HCT116 (cell line): ENCODE measurements at regions not wholly inside any gene's neighbourhood (a gene's known extent, or its start where the extent isn't known, plus 50 kb on each side); places are given as distances from the start of the nearest gene placed in this dataset.
"Not testable (repeated sequence)": the region's sequence is repeated elsewhere in the genome, so short reads cannot be mapped to it uniquely, and the experiment has no call there.

ENCODE experiments used
- ATAC-seq: fragments of 200-7000 bp; cut with Tn5 transposase; 2 replicates; pipeline ENCODE4 v1.9.1; 2020; ENCODE audit warnings: mild to moderate bottlenecking, moderate library complexity
- BruUV-seq: library from RNA; stranded (reverse); fragments of 400-500 nt; replicated peaks from 2 replicates; lab custom pipeline; 2021; lab: Mats Ljungman, UMichigan
- CTCF ChIA-PET: fragments of 300-600 bp; sonication (Branson Sonifier 250); formaldehyde crosslinking; loops from one replicate; lab custom pipeline; 2021; ENCODE audit warnings: antibody characterized with exemption; lab: Charles Lee
- POLR2A ChIA-PET: fragments of 300-600, 350-600 bp; sonication (Branson Sonifier 250); formaldehyde crosslinking; loops from one replicate; lab custom pipeline; 2021; ENCODE audit warnings: antibody characterized with exemption; lab: Charles Lee
- RAD21 ChIA-PET, 2 experiments: fragments of 300-600 bp; sonication (Branson Sonifier 250); formaldehyde crosslinking; loops; one replicate each; lab custom pipeline; 2023; ENCODE audit warnings: low total read pairs in 2 of 2; ENCODE audit not compliant: uncharacterized antibody in 2 of 2, unreplicated experiment in 2 of 2, low non-redundant PET in 1 of 2; lab: Charles Lee
- DNase-seq: peaks from one replicate; pipeline ENCODE4 v3.0.0-alpha.2; 2010; ENCODE audit warnings: low read depth, low spot score
- H2AFZ ChIP-seq: fragments of 200-600 bp; shearing (Covaris generic), sonication (generic); 2 replicates; pipeline ENCODE4 v1.6.1; 2017; ENCODE audit warnings: low read depth, mixed run types, mixed read lengths, antibody characterized with exemption, low read length; ENCODE audit not compliant: poor library complexity, severe bottlenecking
- H3K27ac ChIP-seq: 2 replicates; pipeline ENCODE4 v1.5.1; 2012; ENCODE audit warnings: low read depth, low read length
- H3K27me3 ChIP-seq: fragments of 200-600 bp; sonication (generic); 2 replicates; pipeline ENCODE4 v1.6.1; 2016; ENCODE audit warnings: mixed run types, low read length, mixed read lengths; ENCODE audit not compliant: insufficient read depth
- H3K36me3 ChIP-seq, 2 experiments: fragments of 200-500 bp in 1 of 2; fragments of 200-600 bp in 1 of 2; sonication (Bioruptor generic) in 1 of 2; sonication (generic) in 1 of 2; 2 replicates each; pipeline versions ENCODE4 v1.5.1 to v1.6.1; 2014 to 2016; ENCODE audit warnings: low read length in 2 of 2, inconsistent platforms in 1 of 2, mixed read lengths in 1 of 2, mixed run types in 1 of 2; ENCODE audit not compliant: insufficient read depth in 2 of 2, control insufficient read depth in 1 of 2
- H3K4me1 ChIP-seq, 2 experiments: fragments of 200-600 bp in 1 of 2; sonication (generic) in 1 of 2; 2 replicates each; pipeline versions ENCODE4 v1.5.1 to v1.6.1; 2012 to 2017; ENCODE audit warnings: low read length in 2 of 2, inconsistent platforms in 1 of 2, mild to moderate bottlenecking in 1 of 2, mixed read lengths in 1 of 2, mixed run types in 1 of 2, moderate library complexity in 1 of 2; ENCODE audit not compliant: insufficient read depth in 2 of 2, control insufficient read depth in 1 of 2
- H3K4me2 ChIP-seq: fragments of 200-600 bp; sonication (generic); 2 replicates; pipeline ENCODE4 v1.6.1; 2017; ENCODE audit warnings: mixed run types, low read length, mixed read lengths
- H3K4me3 ChIP-seq, 2 experiments: fragments of 200-600 bp in 1 of 2; sonication (generic) in 1 of 2; replicated peaks in 1 of 2; 2 replicates each; pipeline ENCODE4 v1.5.1; 2011 to 2016; ENCODE audit warnings: low read length in 2 of 2, control low read depth in 1 of 2, low read depth in 1 of 2, mild to moderate bottlenecking in 1 of 2, mixed read lengths in 1 of 2, mixed run types in 1 of 2
- H3K79me2 ChIP-seq: fragments of 200-600 bp; sonication (generic); 2 replicates; pipeline ENCODE4 v1.6.1; 2017; ENCODE audit warnings: mild to moderate bottlenecking, mixed run types, low read length, moderate library complexity, mixed read lengths; ENCODE audit not compliant: insufficient read depth
- H3K9ac ChIP-seq: fragments of 200-600 bp; sonication (generic); 2 replicates; pipeline ENCODE4 v1.6.1; 2016; ENCODE audit warnings: low read length, mixed read lengths
- H3K9me2 ChIP-seq: fragments of 200-600 bp; sonication (generic), shearing (Covaris generic); 2 replicates; pipeline ENCODE4 v1.6.1; 2017; ENCODE audit warnings: mixed run types, mild to moderate bottlenecking, moderate library complexity; ENCODE audit not compliant: insufficient read depth
- H3K9me3 ChIP-seq, 2 experiments: fragments of 200-500 bp in 1 of 2; fragments of 200-600 bp in 1 of 2; sonication (Bioruptor generic) in 1 of 2; sonication (generic) in 1 of 2; 2 replicates each; pipeline ENCODE4 v1.6.1; 2014 to 2017; ENCODE audit warnings: low read length in 2 of 2, mixed read lengths in 2 of 2, inconsistent platforms in 1 of 2, low read depth in 1 of 2, mild to moderate bottlenecking in 1 of 2, mixed run types in 1 of 2, moderate library complexity in 1 of 2; ENCODE audit not compliant: control insufficient read depth in 1 of 2, insufficient read depth in 1 of 2
- H4K20me1 ChIP-seq: fragments of 200-600 bp; sonication (generic), shearing (Covaris generic); 2 replicates; pipeline ENCODE4 v1.6.1; 2017; ENCODE audit warnings: mixed run types, mild to moderate bottlenecking, moderate library complexity; ENCODE audit not compliant: insufficient read depth
- CBX3 ChIP-seq: IDR thresholded peaks from 2 replicates; pipeline ENCODE4 v1.6.1; 2012; ENCODE audit warnings: low read depth
- ZNF274 ChIP-seq: fragments of 200-500 bp; sonication (Bioruptor generic); IDR thresholded peaks from 2 replicates; pipeline ENCODE4 v1.6.1; 2014; ENCODE audit warnings: mild to moderate bottlenecking, low read depth, low read length, inconsistent platforms
- intact Hi-C: fragments of 100-400 bp; cut with micrococcal nuclease; formaldehyde crosslinking; loops from 2 replicates; pipeline ENCODE4 v1.10.0; 2022

DNA sequence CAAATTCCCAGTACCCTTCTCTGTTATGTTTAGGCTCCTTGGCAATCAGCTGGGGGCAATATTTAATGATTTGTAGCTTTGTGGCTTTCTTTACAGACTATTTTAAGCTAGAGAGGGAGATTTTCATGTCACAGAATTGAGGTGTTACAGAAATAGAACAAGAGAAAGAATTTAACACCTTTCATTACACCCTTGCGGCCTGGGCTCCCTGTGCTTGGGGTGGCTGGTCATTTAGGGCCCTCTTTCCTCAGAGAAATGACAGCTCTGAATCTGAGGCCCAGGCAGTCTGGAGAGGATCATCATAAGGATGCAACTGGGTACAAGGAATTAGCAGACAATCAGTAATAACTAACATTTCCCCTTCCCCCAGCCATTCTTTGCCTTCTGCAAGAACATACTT is 104.5 kb upstream of the INTU start:
- no peaks in the 10 kb centered on the region for H3K9me3 ChIP-seq
- no peaks in the 10 kb centered on the region for H3K79me2 ChIP-seq
- ATAC-seq (no peak), DNase-seq (no peak)
- BruUV-seq, result no TSS peak
- H3K36me3 ChIP-seq, result no peaks in the 10 kb centered on the region
- CTCF ChIA-PET, result no interaction called here
- H3K4me3 ChIP-seq, result no peak overlapping the region
- H3K27ac ChIP-seq, result no peak overlapping the region
- H3K4me1 ChIP-seq, result no peaks in the 10 kb centered on the region
- intact Hi-C loops, result no loop called here
- H3K27me3 ChIP-seq, result no peaks in the 10 kb centered on the region
- H4K20me1 ChIP-seq, result no peaks in the 10 kb centered on the region
- no peak overlapping the region for H3K9ac ChIP-seq
- POLR2A ChIA-PET, result no interaction called here
- no peak for TF ChIP-seq ZNF274
- H2AFZ ChIP-seq, result no peak overlapping the region
- RAD21 ChIA-PET, result no interaction called here
- H3K4me2 ChIP-seq, result no peak overlapping the region
- no peaks in the 10 kb centered on the region for H3K9me2 ChIP-seq

GRCh38 chr4:127529879-127530278 is 102.9 kb upstream of the INTU start:
- intact Hi-C loops, H2AFZ ChIP-seq, DNase-seq, H3K9ac ChIP-seq, H4K20me1 ChIP-seq, H3K27me3 ChIP-seq, CTCF ChIA-PET, H3K36me3 ChIP-seq, H3K4me2 ChIP-seq, ATAC-seq, RAD21 ChIA-PET, H3K79me2 ChIP-seq, H3K9me2 ChIP-seq, POLR2A ChIA-PET, H3K27ac ChIP-seq, BruUV-seq, H3K4me3 ChIP-seq, H3K4me1 ChIP-seq, H3K9me3 ChIP-seq: not testable (repeated sequence)

GRCh38 chr4:127533028-127533700 is 99.6 kb upstream of the INTU start:
- no peak overlapping the region for H2AFZ ChIP-seq
- H3K4me3 ChIP-seq, result no peak overlapping the region
- no TSS peak for BruUV-seq
- DNase-seq (no peak), ATAC-seq (no peak)
- H3K27me3 ChIP-seq, result no peaks in the 10 kb centered on the region
- TF ChIP-seq CBX3, result no peak
- intact Hi-C loops, result no loop called here
- no peak overlapping the region for H3K4me2 ChIP-seq
- H4K20me1 ChIP-seq, result no peaks in the 10 kb centered on the region
- ChIA-PET RAD21 (no interaction called here), CTCF (no interaction called here), POLR2A (no interaction called here)
- H3K9me2 ChIP-seq, result no peaks in the 10 kb centered on the region
- no peak overlapping the region for H3K9ac ChIP-seq
- no peak overlapping the region for H3K27ac ChIP-seq
- no peaks in the 10 kb centered on the region for H3K79me2 ChIP-seq
- H3K9me3 ChIP-seq, result no peaks in the 10 kb centered on the region
- no peaks in the 10 kb centered on the region for H3K36me3 ChIP-seq
- no peaks in the 10 kb centered on the region for H3K4me1 ChIP-seq
